Erythroblast (primary cell): ENCODE measurements at regions not wholly inside any gene's neighbourhood (a gene's known extent, or its start where the extent isn't known, plus 50 kb on each side); places are given as distances from the start of the nearest gene placed in this dataset.

Experiments
- GATA1 ChIP-seq: IDR thresholded peaks from 2 replicates; pipeline ENCODE4 v1.6.1; 2011; ENCODE audit warnings: low read depth, mild to moderate bottlenecking, control low read depth, low read length, moderate library complexity
- POLR2A ChIP-seq: IDR thresholded peaks from 2 replicates; pipeline ENCODE4 v1.6.1; 2011; ENCODE audit warnings: mild to moderate bottlenecking, low read length

DNA sequence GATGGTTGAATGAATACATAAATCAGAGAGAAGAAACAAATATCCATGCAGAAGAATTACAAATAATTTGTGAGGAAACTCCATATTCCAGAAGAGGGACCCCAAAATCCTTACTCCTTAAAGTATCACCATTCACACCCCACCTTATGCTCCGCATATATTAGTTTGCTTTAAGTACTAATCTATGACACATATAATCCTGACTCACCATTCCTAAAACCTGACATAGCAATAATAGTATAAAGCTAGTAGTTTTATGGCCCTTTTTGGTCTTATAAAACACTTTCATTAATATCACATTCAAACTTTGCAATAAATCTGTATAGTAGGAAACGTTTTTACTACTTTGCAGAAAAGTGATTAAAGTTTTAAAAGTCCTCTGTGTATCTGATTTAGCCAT is 719.0 kb upstream of the SLC39A10 start:
- no peak for TF ChIP-seq POLR2A
- no peak for TF ChIP-seq GATA1
